SK-N-SH treated with all-trans-retinoic acid at 6 μM for 48 hours (cell line): ENCODE measurements at regions not wholly inside any gene's neighbourhood (a gene's known extent, or its start where the extent isn't known, plus 50 kb on each side); places are given as distances from the start of the nearest gene placed in this dataset.

Experiments
- ATAC-seq: fragments of 200-7000 bp; cut with Tn5 transposase; 3 replicates; pipeline ENCODE4 v1.9.1; 2020; ENCODE audit warnings: mild to moderate bottlenecking, moderate library complexity
- ARNTL ChIP-seq: fragments of 450-650 bp; formaldehyde crosslinking; IDR thresholded peaks from 2 replicates; pipeline ENCODE4 v1.5.0; 2020; ENCODE audit warnings: low read depth, mild to moderate bottlenecking, moderate library complexity, borderline replicate concordance
- CREB5 ChIP-seq: fragments of 250-450 bp; sonication (Bioruptor Pico); IDR thresholded peaks from 2 replicates; pipeline ENCODE4 v1.5.1; 2020; ENCODE audit warnings: low read depth, mild to moderate bottlenecking, moderate library complexity
- CSDC2 ChIP-seq: fragments of 250-450 bp; sonication (Bioruptor Pico); IDR thresholded peaks from 2 replicates; pipeline ENCODE4 v1.5.0; 2020; ENCODE audit warnings: mild to moderate bottlenecking, moderate library complexity
- ESRRG ChIP-seq: fragments of 250-450 bp; sonication (Bioruptor Pico); IDR thresholded peaks from 2 replicates; pipeline ENCODE4 v1.6.1; 2021; ENCODE audit warnings: mild to moderate bottlenecking
- GLIS3 ChIP-seq: fragments of 250-450 bp; sonication (Bioruptor Pico); IDR thresholded peaks from 2 replicates; pipeline ENCODE4 v1.5.0; 2020; ENCODE audit warnings: mild to moderate bottlenecking, moderate library complexity
- ISL1 ChIP-seq: fragments of 250-450 bp; sonication (Bioruptor Pico); IDR thresholded peaks from 2 replicates; pipeline ENCODE4 v2.1.2; 2022; ENCODE audit warnings: mild to moderate bottlenecking, moderate library complexity
- OSR1 ChIP-seq: fragments of 250-450 bp; sonication (Bioruptor Pico); IDR thresholded peaks from 2 replicates; pipeline ENCODE4 v1.8.0; 2022; ENCODE audit warnings: moderate library complexity, mild to moderate bottlenecking, inconsistent platforms
- PPARA ChIP-seq: fragments of 250-450 bp; sonication (Bioruptor Pico); IDR thresholded peaks from 2 replicates; pipeline ENCODE4 v1.5.0; 2020; ENCODE audit warnings: mild to moderate bottlenecking, borderline replicate concordance
- RARB ChIP-seq: fragments of 250-450 bp; sonication (Bioruptor Pico); IDR thresholded peaks from 2 replicates; pipeline ENCODE4 v1.8.0; 2021; ENCODE audit warnings: mild to moderate bottlenecking, moderate library complexity
- SNAI2 ChIP-seq: fragments of 250-450 bp; sonication (Bioruptor Pico); IDR thresholded peaks from 2 replicates; pipeline ENCODE4 v1.5.0; 2020; ENCODE audit warnings: mild to moderate bottlenecking, moderate library complexity
- TOX ChIP-seq: fragments of 250-450 bp; sonication (Bioruptor Pico); IDR thresholded peaks from 2 replicates; pipeline ENCODE4 v1.8.0; 2021; ENCODE audit warnings: mild to moderate bottlenecking, moderate library complexity, borderline replicate concordance
- TSHZ2 ChIP-seq: fragments of 250-450 bp; sonication (Bioruptor Pico); IDR thresholded peaks from 2 replicates; pipeline ENCODE4 v1.5.0; 2020; ENCODE audit warnings: mild to moderate bottlenecking, moderate library complexity
- ZC3H10 ChIP-seq: fragments of 250-450 bp; sonication (Bioruptor Pico); IDR thresholded peaks from 2 replicates; pipeline ENCODE4 v1.5.1; 2021; ENCODE audit warnings: mild to moderate bottlenecking, moderate library complexity
- ZNF565 ChIP-seq: fragments of 450-650 bp; formaldehyde crosslinking; conservative IDR thresholded peaks from 2 replicates; pipeline ENCODE4 v1.5.0; 2020; ENCODE audit warnings: low read depth, mild to moderate bottlenecking, moderate library complexity
- ZNF70 ChIP-seq: fragments of 450-650 bp; formaldehyde crosslinking; IDR thresholded peaks from 2 replicates; pipeline ENCODE4 v1.5.0; 2020; ENCODE audit warnings: mild to moderate bottlenecking, moderate library complexity
- ZNF8 ChIP-seq: fragments of 450-650 bp; formaldehyde crosslinking; IDR thresholded peaks from 2 replicates; pipeline ENCODE4 v1.5.0; 2020; ENCODE audit warnings: mild to moderate bottlenecking, moderate library complexity
- TF ChIP-seq, protein P1 (sequence below): fragments of 250-450 bp; sonication (Bioruptor Pico); IDR thresholded peaks from 2 replicates; pipeline ENCODE4 v1.8.0; 2020; ENCODE audit warnings: mild to moderate bottlenecking, moderate library complexity, borderline replicate concordance
- TF ChIP-seq, protein P2 (sequence below): fragments of 250-450 bp; sonication (Bioruptor Pico); IDR thresholded peaks from 2 replicates; pipeline ENCODE4 v1.8.0; 2021; ENCODE audit warnings: low read depth, mild to moderate bottlenecking, moderate library complexity, borderline replicate concordance

DNA sequence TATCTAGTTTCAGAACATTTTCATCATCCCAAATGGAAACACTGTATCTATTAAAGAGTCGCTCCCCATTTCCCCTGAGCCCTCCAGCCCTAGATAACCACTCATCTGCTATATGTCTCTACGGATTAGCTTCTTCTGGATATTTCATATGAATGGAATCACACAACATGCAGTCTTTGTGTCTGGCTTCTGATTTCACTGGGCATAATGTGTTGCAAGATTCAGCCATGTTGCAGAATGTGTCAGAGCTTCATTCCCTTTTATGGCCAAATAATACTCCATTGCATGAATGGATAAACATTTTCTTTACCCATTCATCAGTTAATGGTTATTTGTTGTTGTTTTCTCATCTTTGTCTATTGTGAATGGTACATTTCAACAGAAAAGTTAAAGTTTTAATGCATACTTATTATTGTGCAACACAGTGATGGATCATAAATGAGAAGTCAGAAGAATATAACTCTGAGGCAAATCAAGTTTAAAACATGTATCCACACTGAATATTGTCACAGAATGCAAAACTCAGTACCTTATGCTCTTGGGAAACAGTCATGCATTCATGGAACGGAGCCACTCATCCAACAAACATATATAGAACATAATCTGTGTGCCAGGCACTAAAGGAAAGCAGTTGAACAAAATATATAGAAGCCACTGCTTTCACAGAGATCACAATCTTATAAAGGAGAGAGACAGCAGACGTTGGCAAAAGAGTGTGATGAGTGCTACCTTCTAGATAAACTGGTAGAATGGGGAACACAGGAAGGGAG lies 57.8 kb upstream of the MAGEA4 start (continued):
- TF ChIP-seq, protein P1, sequence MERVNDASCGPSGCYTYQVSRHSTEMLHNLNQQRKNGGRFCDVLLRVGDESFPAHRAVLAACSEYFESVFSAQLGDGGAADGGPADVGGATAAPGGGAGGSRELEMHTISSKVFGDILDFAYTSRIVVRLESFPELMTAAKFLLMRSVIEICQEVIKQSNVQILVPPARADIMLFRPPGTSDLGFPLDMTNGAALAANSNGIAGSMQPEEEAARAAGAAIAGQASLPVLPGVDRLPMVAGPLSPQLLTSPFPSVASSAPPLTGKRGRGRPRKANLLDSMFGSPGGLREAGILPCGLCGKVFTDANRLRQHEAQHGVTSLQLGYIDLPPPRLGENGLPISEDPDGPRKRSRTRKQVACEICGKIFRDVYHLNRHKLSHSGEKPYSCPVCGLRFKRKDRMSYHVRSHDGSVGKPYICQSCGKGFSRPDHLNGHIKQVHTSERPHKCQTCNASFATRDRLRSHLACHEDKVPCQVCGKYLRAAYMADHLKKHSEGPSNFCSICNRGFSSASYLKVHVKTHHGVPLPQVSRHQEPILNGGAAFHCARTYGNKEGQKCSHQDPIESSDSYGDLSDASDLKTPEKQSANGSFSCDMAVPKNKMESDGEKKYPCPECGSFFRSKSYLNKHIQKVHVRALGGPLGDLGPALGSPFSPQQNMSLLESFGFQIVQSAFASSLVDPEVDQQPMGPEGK (CRISPR knock-in tag), result no peak
- no peak for TF ChIP-seq ZNF565 (CRISPR knock-in tag)
- TF ChIP-seq, all 23 proteins: peak for 0

DNA sequence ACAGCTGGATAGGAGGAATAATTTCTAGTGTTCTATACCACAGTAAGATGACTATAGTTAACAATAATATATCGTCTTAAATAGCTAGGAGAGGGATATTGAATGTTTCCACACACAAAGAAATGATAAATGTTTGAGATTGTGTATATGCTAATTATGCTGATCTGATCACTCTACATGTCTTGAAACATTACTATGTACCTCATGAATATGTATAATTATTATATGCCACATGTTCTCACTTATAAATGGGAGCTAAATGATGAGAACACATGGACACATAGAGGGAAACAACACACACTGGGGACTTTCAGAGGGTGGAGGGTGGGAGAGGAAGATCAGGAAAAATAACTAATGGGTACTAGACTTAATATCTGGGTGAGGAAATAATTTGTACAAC lies 53.2 kb upstream of the MAGEA4 start:
- no peak for ATAC-seq
- TF ChIP-seq TSHZ2 (no peak), ZNF70 (no peak), TOX (CRISPR knock-in tag) (no peak), OSR1 (no peak), ZNF8 (CRISPR knock-in tag) (no peak), ZC3H10 (CRISPR knock-in tag) (no peak), CREB5 (CRISPR knock-in tag) (no peak), SNAI2 (CRISPR knock-in tag) (no peak)
- TF ChIP-seq, protein P2, sequence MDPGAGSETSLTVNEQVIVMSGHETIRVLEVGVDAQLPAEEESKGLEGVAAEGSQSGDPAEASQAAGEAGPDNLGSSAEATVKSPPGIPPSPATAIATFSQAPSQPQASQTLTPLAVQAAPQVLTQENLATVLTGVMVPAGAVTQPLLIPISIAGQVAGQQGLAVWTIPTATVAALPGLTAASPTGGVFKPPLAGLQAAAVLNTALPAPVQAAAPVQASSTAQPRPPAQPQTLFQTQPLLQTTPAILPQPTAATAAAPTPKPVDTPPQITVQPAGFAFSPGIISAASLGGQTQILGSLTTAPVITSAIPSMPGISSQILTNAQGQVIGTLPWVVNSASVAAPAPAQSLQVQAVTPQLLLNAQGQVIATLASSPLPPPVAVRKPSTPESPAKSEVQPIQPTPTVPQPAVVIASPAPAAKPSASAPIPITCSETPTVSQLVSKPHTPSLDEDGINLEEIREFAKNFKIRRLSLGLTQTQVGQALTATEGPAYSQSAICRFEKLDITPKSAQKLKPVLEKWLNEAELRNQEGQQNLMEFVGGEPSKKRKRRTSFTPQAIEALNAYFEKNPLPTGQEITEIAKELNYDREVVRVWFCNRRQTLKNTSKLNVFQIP, result no peak

- no peak for ATAC-seq
- TF ChIP-seq RARB (CRISPR knock-in tag) (no peak), ARNTL (CRISPR knock-in tag) (no peak), ISL1 (CRISPR knock-in tag) (no peak), PPARA (CRISPR knock-in tag) (no peak), ZNF70 (no peak), TOX (CRISPR knock-in tag) (no peak), ESRRG (CRISPR knock-in tag) (no peak), CSDC2 (CRISPR knock-in tag) (no peak), ZNF565 (CRISPR knock-in tag) (no peak), OSR1 (no peak), ZNF8 (CRISPR knock-in tag) (no peak), ZC3H10 (CRISPR knock-in tag) (no peak), CREB5 (CRISPR knock-in tag) (no peak), GLIS3 (no peak), TSHZ2 (no peak), SNAI2 (CRISPR knock-in tag) (no peak)
- TF ChIP-seq, protein P2, result no peak
- TF ChIP-seq, protein P1 (CRISPR knock-in tag), result no peak
These were observed 51.9 kb upstream of the MAGEA4 start for GRCh38 chrX:151860827-151861226.
